NCI-H748 treated with DMSO at 0.1 percent for 48 hours (cell line): ENCODE measurements at regions not wholly inside any gene's neighbourhood (a gene's known extent, or its start where the extent isn't known, plus 50 kb on each side); places are given as distances from the start of the nearest gene placed in this dataset.

ENCODE experiments used
- DNase-seq: peaks from one replicate; lab custom pipeline; 2025; lab: John Stamatoyannopoulos, UW

- DNase-seq: no peak
Observed at GRCh38 chr9:7946458-7946857, 146.9 kb upstream of the DMAC1 start.

- no peak for DNase-seq
Observed at GRCh38 chr9:7944572-7944971, 145.0 kb upstream of the DMAC1 start.

- no peak for DNase-seq
Observed at GRCh38 chr9:7937761-7938491, 138.3 kb upstream of the DMAC1 start.

GRCh38 chr9:7936996-7937395 lies 137.4 kb upstream of the DMAC1 start:
- no peak for DNase-seq

GRCh38 chr9:7936163-7936562 lies 136.6 kb upstream of the DMAC1 start:
- DNase-seq: no peak

GRCh38 chr9:7935681-7936080 lies 136.1 kb upstream of the DMAC1 start:
- no peak for DNase-seq

GRCh38 chr9:7932767-7933166 lies 133.2 kb upstream of the DMAC1 start:
- DNase-seq: no peak

- no peak for DNase-seq
Observed at GRCh38 chr9:7930613-7931012, 131.0 kb upstream of the DMAC1 start.

- DNase-seq: no peak
Observed at GRCh38 chr9:7921545-7922197, 122.1 kb upstream of the DMAC1 start.

- DNase-seq: no peak
Observed at GRCh38 chr9:7912037-7912535, 112.5 kb upstream of the DMAC1 start.

- no peak for DNase-seq
Observed at GRCh38 chr9:7910426-7911020, 110.9 kb upstream of the DMAC1 start.

- no peak for DNase-seq
Observed at GRCh38 chr9:7909537-7909936, 110.0 kb upstream of the DMAC1 start.

GRCh38 chr9:7907551-7908337 lies 108.2 kb upstream of the DMAC1 start:
- no peak for DNase-seq

- no peak for DNase-seq
Observed at GRCh38 chr9:7906783-7907550, 107.4 kb upstream of the DMAC1 start.

- no peak for DNase-seq
Observed at GRCh38 chr9:7901621-7902020, 102.0 kb upstream of the DMAC1 start.

- no peak for DNase-seq
Observed at GRCh38 chr9:7900541-7900940, 101.0 kb upstream of the DMAC1 start.

- DNase-seq: no peak
Observed at GRCh38 chr9:7899753-7900152, 100.2 kb upstream of the DMAC1 start.

GRCh38 chr9:7894231-7894630 lies 94.7 kb upstream of the DMAC1 start:
- DNase-seq: no peak

- DNase-seq: no peak
Observed at GRCh38 chr9:7892975-7893374, 93.4 kb upstream of the DMAC1 start.

- DNase-seq: no peak
Observed at GRCh38 chr9:7879551-7880245, 80.1 kb upstream of the DMAC1 start.
